ENCODE measurements at regions not wholly inside any gene's neighbourhood (a gene's known extent, or its start where the extent isn't known, plus 50 kb on each side); places are given as distances from the start of the nearest gene placed in this dataset.
A peak's percentile ranks its signal among the peaks of the same experiment; 100 is the strongest.

DNA sequence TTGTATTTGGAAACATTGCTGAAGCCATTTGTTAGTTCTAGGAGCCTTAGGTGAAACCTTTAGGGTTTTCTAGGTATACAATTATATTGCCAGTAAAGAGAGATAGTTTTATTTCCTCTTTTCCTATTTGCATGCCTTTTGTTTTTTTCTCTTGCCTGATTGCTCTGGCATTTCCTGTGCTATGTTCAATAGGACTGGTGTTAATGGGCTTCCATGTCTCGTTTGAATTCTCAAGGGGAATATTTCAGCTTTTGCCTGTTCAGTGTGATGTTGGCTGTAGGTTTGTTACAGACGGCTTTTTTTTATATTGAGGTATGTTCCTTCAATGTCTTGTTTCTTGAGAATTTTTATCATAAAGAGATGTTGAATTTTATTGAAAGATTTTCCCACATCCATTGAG is 1054.9 kb upstream of the NXPH2 start:
- no peak for DNase-seq (ENCODE audit: low read depth)

GRCh38 chr2:139828011-139828410 is 1047.8 kb upstream of the NXPH2 start:
- no peak for DNase-seq (ENCODE audit: low read depth)

- DNase-seq (ENCODE audit: low read depth): no peak
Measured at GRCh38 chr2:139825726-139826125, 1045.5 kb upstream of the NXPH2 start.

DNA sequence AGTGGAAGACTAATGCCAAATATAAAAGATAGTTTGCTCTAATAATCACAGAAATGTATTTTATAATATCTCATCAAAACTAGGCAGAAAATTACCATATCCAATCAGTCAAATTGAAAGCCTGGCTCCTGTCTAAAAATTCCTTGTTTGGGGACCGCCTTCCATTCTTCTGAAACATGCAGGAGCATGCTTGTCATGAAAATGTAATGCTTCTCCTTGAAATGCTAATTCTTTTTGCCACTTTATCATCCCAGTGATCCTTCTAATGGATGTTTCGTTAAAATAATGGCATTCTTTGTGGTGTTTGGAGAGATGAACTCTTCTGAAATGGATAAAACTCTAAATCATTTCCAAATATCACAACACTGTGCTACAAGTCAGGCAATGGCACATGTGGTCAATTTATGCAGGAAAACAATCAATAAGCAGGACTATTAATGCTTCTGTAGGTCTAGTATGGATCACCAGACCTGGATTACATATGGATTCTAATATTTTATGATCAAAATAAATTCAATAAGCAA is 1039.1 kb upstream of the NXPH2 start:
- no peak for DNase-seq (ENCODE audit: low read depth)

- no peak for DNase-seq (ENCODE audit: low read depth)
Measured at GRCh38 chr2:139814458-139814857, 1034.3 kb upstream of the NXPH2 start.

- DNase-seq (ENCODE audit: low read depth): no peak
Measured at GRCh38 chr2:139813340-139813739, 1033.2 kb upstream of the NXPH2 start.

- no peak for DNase-seq (ENCODE audit: low read depth)
Measured at GRCh38 chr2:139805441-139805840, 1025.3 kb upstream of the NXPH2 start.

- DNase-seq (ENCODE audit: low read depth): no peak
Measured at GRCh38 chr2:139798391-139798790, 1018.2 kb upstream of the NXPH2 start.

GRCh38 chr2:139790807-139791752 is 1010.9 kb upstream of the NXPH2 start:
- DNase-seq (ENCODE audit: low read depth): peak; percentile 0

- DNase-seq (ENCODE audit: low read depth): no peak
Measured at GRCh38 chr2:139790136-139790535, 1009.9 kb upstream of the NXPH2 start.

- DNase-seq (ENCODE audit: low read depth): no peak
Measured at GRCh38 chr2:139778732-139779131, 998.5 kb upstream of the NXPH2 start.

DNA sequence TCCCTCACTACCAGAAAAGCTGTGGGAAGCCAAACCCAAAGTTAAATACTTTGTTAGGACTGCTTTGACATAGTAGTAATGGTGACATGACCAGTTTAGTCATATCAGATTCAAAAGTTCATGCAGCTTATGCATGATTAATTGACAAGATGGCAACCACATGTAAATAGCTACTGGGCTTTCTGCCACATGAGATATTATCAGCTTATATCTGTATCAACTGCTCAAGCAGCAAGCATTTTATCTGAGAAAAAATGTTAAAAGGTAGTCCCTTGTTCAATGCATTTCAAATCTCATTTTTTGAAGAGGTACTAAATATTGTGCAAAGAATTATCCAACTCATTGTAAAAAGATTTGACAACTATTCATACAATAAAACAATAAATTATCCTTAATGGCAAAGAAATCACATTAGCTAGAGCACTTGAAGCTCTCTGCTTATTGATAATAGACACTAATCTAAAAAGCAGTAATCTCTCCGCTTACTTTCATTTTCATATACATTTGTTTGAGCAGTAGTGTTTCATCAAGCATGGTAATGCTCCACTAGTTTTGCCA is 993.6 kb upstream of the NXPH2 start:
- no peak for DNase-seq (ENCODE audit: low read depth)

DNA sequence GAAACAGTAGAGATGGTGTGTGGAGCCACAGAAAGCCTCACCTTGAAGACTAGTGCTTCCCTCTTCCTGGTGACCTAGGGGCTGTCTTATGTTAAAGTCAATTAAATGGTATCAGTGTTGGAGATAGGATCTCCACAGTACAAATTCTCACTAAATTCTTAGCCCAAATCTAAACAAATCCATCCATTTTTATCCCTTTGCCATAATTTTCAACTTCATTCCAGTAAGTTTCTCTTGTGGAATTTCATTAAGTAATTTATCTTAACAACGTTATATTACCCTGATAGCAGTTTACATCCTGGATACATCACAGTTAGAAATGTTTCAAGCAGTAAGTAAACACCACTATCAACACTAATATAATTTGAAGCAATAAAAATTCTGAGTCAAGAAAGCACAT is 989.4 kb upstream of the NXPH2 start:
- DNase-seq (ENCODE audit: low read depth): no peak

DNA sequence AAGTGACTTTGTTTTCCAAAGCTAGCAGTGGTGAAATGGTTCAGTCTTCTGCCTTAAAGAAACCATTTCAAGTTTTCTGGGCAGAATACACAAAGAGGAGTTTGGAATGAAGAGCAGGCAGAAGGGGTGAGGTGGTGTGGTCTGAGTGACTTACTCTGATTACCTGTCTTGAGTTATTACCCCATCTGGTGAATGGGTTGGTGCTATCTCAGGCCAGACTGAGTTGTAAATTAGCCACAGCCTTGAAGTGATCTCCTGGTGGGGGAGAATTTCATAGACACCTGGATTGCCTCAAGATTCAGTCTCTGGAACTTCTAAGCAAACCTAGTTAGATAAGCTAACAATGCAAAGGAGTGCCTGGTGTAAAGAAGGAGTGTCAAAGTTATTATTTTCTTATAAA is 983.5 kb upstream of the NXPH2 start:
- no peak for DNase-seq (ENCODE audit: low read depth)

DNA sequence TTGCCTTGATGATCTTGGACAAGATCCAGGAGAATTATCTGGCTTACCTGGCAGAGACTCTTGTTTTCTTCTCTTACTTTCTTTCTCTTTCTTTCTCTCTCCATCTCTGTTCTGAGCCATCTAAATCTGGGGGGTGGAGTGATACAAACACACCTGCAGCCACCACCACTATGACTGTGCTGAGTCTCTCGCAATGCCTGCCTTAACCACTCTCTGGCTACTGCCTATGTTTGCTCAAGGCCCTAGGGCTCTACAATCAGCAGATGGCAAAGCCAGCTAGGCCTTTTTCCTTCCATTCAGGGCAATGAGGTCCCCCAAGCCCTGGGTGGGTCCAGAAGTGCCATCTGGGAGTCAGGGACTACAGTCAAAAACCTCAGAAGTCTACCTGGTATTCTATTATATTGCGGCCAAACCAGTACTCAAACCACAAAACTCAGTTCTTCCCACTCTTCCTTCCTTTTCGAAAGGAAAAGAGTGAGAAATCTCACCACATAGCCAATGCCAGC is 978.9 kb upstream of the NXPH2 start:
- no peak for DNase-seq (ENCODE audit: low read depth)

DNA sequence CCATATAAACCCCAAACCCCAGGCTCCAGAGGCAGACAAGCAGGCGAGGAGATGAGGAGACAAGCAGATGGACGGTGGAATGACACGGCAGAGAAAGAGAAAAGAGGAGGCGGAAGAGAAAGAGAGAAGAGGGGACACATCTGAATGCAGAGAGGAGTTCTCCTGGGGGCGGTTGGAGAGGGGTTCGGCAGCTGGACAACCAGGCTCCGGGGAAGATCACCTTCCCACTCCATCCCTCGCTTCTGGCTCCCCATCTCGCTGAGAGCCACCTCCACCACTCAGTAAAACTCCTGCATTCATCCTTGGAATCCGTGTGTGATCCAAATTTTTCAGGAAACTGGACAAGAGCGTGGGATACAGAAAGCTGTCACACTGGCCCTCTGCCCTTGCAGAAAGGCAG is 966.7 kb upstream of the NXPH2 start:
- DNase-seq (ENCODE audit: low read depth): no peak

DNA sequence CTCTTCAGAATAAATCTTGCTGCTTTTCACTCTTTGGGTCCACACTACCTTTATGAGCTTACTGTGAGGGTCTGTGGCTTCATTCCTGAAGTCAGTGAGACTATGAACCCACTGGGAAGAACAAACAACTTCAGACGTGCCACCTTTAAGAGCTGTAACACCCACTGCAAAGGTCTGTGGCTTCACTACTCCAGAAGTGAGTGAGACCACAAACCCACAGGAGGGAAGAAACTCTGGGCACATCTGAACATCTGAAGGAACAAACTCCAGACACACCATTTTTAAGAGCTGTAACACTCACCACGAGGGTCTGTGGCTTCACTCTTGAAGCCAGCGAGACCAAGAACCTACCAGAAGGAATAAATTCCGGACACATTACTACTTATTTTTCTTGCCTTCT is 964.1 kb upstream of the NXPH2 start:
- no peak for DNase-seq (ENCODE audit: low read depth)

- no peak for DNase-seq (ENCODE audit: low read depth)
Measured at GRCh38 chr2:139742216-139743172, 962.3 kb upstream of the NXPH2 start.

- no peak for DNase-seq (ENCODE audit: low read depth)
Measured at GRCh38 chr2:139737659-139738058, 957.5 kb upstream of the NXPH2 start.

DNA sequence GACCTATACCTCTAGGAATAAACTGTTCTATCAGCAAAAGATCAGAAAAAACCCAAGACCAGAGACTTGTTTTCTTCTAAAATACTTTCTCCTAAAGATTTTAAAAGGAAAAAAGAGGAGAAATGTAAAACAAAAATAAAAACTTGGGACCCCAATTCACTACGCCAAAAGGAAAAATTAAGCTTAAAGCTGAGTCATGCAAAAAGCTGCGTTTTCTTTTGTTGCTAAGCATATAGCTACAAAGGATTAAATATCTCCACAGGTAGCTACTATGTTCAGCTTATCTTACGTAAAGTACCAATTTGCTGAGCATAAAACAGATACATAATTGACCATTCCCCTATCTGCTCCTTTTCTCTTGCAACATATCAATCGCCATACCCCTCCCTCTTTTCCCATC is 950.0 kb upstream of the NXPH2 start:
- DNase-seq (ENCODE audit: low read depth): no peak

GRCh38 chr2:139721411-139721995 is 941.3 kb upstream of the NXPH2 start:
- no peak for DNase-seq (ENCODE audit: low read depth)

- DNase-seq (ENCODE audit: low read depth): no peak
Measured at GRCh38 chr2:139720056-139720455, 939.9 kb upstream of the NXPH2 start.
